Immature natural killer cell (primary cell): ENCODE measurements at regions not wholly inside any gene's neighbourhood (a gene's known extent, or its start where the extent isn't known, plus 50 kb on each side); places are given as distances from the start of the nearest gene placed in this dataset.
"Not testable (repeated sequence)": the region's sequence is repeated elsewhere in the genome, so short reads cannot be mapped to it uniquely, and the experiment has no call there.

Experiments
- DNase-seq, 3 donors: peaks; one replicate each; pipeline ENCODE4 v3.0.0; 2022; ENCODE audit warnings: mixed read lengths in 1 of 3
- H3K27ac Mint-ChIP-seq, 6 donors: one replicate each; pipeline ENCODE4 v1.8.0; 2020; ENCODE audit warnings: mixed read lengths in 6 of 6, mild to moderate bottlenecking in 5 of 6, inconsistent platforms in 4 of 6, moderate library complexity in 3 of 6
- H3K27me3 Mint-ChIP-seq, 3 donors: one replicate each; pipeline ENCODE4 v1.8.0; 2020 to 2021; ENCODE audit warnings: low read depth in 3 of 3, mild to moderate bottlenecking in 3 of 3, mixed read lengths in 3 of 3, moderate library complexity in 3 of 3, inconsistent platforms in 1 of 3
- H3K36me3 Mint-ChIP-seq, 3 donors: one replicate each; pipeline ENCODE4 v1.8.0; 2020; ENCODE audit warnings: mixed read lengths in 3 of 3, inconsistent platforms in 2 of 3, mild to moderate bottlenecking in 2 of 3
- H3K4me1 Mint-ChIP-seq, 2 donors: one replicate each; pipeline ENCODE4 v1.8.0; 2020; ENCODE audit warnings: inconsistent platforms in 2 of 2, mild to moderate bottlenecking in 2 of 2, mixed read lengths in 2 of 2, moderate library complexity in 1 of 2
- H3K4me3 Mint-ChIP-seq, 5 donors: one replicate each; pipeline ENCODE4 v1.8.0; 2020; ENCODE audit warnings: mild to moderate bottlenecking in 5 of 5, mixed read lengths in 5 of 5, inconsistent platforms in 3 of 5, moderate library complexity in 3 of 5
- H3K9me3 Mint-ChIP-seq, 6 donors: one replicate each; pipeline ENCODE4 v1.8.0; 2020; ENCODE audit warnings: mild to moderate bottlenecking in 6 of 6, mixed read lengths in 6 of 6, inconsistent platforms in 4 of 6, moderate library complexity in 3 of 6

GRCh38 chr5:71289946-71290345 is 165.5 kb upstream of the BDP1 start:
- H3K27me3 Mint-ChIP-seq, H3K4me1 Mint-ChIP-seq, H3K4me3 Mint-ChIP-seq, H3K27ac Mint-ChIP-seq, H3K36me3 Mint-ChIP-seq, H3K9me3 Mint-ChIP-seq: not testable (repeated sequence)
- DNase-seq, result peak; percentile 71 to 89 (median 80)

- not testable (repeated sequence) for H3K27me3 Mint-ChIP-seq, H3K4me3 Mint-ChIP-seq, DNase-seq, H3K27ac Mint-ChIP-seq, H3K36me3 Mint-ChIP-seq, H3K4me1 Mint-ChIP-seq, H3K9me3 Mint-ChIP-seq
Measured at GRCh38 chr5:71290979-71291378, 164.5 kb upstream of the BDP1 start.
